Prostate gland (tissue), 2 donors: ENCODE measurements at regions not wholly inside any gene's neighbourhood (a gene's known extent, or its start where the extent isn't known, plus 50 kb on each side); places are given as distances from the start of the nearest gene placed in this dataset.

ENCODE experiments used
- CTCF ChIP-seq, 4 experiments: fragments of 200-600 bp in 2 of 4; fragments of 450-650 bp in 2 of 4; sonication (generic) in 2 of 4; IDR thresholded peaks; 1 replicate in 3 of 4; 2 replicates in 1 of 4; pipeline ENCODE4 v1.5.1; 2016 to 2019; ENCODE audit warnings: antibody characterized with exemption in 4 of 4, mild to moderate bottlenecking in 2 of 4, moderate library complexity in 2 of 4
- POLR2A ChIP-seq: fragments of 450-650 bp; IDR thresholded peaks from one replicate; pipeline ENCODE4 v1.6.1; 2016; ENCODE audit warnings: antibody characterized with exemption, mild to moderate bottlenecking
- POLR2AphosphoS5 ChIP-seq: sonication (generic); formaldehyde crosslinking; IDR thresholded peaks from one replicate; pipeline ENCODE4 v1.6.1; 2017; ENCODE audit warnings: antibody characterized with exemption

GRCh38 chrX:149262086-149262485 lies 243.0 kb downstream of the IDS start:
- no peak for TF ChIP-seq CTCF (IDR thresholded peaks at IDR 0.05)
- TF ChIP-seq POLR2A = no peak
- no peak for TF ChIP-seq POLR2AphosphoS5
